NCI-H1092 (cell line): ENCODE measurements at regions not wholly inside any gene's neighbourhood (a gene's known extent, or its start where the extent isn't known, plus 50 kb on each side); places are given as distances from the start of the nearest gene placed in this dataset.
"Not testable (repeated sequence)": the region's sequence is repeated elsewhere in the genome, so short reads cannot be mapped to it uniquely, and the experiment has no call there.

Experiments
- DNase-seq: peaks from one replicate; lab custom pipeline; 2025; lab: John Stamatoyannopoulos, UW

DNA sequence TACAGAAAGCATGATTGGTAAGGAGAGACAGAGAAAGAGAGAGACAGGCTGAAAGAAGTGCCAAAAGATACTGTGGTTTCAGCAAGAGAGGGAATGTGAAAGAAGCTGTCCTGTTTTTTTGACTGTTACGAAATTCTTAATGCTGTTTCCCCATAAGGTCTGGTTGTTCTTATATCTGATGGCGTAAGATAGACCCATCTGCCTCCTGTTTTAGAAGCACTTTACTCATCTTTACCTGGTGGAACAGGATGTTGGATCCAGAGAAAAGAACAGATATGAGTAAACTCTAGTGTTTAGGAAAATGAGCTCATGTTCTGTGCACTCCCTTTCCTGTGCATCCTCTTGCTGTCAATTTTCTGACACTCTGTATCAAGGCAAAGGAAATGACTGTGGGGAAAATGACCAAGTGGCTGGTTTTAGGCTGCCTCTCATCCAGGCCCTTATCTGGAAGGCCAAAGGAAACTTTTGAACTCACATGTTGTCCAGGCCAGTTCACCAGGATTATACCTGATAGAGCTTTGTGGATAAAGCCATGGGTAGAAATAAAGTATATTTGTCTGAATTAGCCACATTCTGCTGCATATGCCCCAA is 311.7 kb upstream of the HTR2C start:
- no peak for DNase-seq

DNA sequence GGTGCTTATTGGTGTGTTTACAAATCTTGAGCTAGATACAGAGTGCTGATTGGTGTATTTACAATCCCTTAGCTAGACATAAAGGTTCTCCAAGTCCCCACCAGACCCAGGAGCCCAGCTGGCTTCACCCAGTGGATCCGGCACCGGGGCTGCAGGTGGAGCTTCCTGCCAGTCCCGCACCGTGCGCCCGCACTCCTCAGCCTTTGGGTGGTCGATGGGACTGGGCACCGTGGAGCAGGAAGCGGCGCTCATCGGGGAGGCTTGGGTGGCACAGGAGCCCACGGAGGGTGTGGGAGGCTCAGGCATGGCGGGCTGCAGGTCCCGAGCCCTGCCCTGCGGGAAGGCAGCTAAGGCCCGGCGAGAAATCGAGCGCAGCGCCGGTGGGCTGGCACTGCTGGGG is 313.5 kb upstream of the HTR2C start:
- not testable (repeated sequence) for DNase-seq

DNA sequence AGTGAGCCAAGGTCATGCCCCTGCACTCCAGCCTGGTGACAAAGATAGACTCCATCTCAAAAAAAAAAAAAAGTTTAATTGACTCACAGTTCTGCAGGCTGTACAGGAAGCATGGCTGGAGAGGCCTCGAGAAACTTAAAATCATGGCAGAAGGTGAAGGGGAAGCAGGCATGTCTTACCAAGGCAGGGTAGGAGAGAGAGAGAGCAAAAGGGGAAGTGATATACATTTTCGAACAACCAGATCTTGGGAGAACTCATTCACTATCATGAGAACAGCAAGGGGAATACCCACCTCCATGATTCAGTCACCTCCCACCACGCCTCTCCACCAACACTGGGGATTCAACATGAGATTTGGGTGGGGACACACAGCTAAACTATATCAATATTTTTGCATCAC is 315.2 kb upstream of the HTR2C start:
- no peak for DNase-seq

DNA sequence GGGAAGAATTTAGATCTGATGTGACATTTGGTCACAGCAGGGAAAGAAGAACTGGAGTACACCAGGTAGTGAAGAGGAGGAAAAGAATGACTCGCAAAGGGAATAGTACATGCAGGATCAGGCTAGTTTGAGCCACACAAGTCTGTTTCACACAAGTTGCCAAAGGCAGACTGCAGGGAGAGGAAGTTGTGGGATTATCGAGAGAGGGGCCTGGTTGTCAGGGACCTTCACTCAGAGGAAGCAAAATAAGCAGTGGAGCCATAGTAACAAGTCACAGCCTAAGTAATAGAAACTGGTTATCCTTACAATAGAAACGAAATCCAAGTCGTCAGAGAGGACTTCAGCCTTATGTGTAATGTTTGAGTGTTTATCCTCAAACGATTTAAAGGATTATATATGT is 316.7 kb upstream of the HTR2C start:
- DNase-seq: no peak

DNA sequence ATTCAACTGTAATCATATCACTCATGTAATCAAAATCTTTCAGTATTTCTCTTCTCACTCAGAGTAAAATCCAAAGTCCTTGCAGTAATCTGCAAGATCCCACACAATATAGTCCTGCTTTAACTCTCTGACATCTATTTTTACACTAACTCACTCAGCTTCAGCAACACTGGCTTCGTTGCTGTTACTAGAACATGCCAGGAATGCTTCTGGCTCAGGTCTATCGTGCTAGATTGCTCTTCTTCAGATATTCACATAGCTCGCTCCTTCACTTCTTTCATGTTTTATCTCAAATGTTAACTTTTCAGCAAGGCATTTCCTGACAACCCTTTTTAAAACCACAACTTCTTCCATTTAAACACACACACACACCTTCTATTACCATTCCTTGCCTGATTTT is 331.7 kb upstream of the HTR2C start:
- no peak for DNase-seq

DNA sequence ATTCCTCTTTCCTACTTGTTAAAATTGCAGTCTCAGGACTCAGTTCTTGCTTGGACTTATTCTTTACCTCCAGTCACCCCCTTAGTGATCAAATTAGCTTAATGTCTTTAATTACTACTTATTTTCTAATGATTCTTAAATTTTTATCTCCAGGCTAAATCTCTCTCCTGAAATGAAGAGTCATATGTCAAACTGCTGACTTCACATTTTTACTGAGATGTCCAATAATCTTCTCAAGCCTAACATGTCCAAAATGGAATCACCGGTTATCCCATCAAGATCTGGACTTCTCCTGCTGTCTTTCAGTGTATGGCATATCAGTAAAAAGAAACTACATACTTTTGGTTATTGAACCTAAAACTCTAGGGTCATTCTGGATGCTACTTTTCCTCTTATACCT is 332.3 kb upstream of the HTR2C start:
- no peak for DNase-seq

DNA sequence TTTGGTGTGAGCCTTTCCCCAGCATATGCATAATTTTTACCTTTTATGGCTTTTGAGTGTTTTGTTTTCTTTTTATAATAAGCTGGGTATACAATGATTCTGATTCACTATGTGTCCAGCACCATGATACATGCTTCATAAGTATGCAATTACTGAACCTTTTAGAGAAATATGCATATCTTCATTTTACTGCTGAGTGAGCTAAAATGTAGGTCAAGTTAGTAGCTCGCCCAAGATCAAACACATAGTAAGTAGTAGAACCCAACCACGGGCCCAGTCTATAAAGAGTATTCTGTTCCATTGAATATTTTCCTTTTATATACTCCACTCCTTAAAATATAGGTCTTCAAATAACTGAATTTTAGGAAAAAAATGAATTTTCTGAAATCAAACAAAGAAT is 362.4 kb upstream of the HTR2C start:
- DNase-seq: no peak

DNA sequence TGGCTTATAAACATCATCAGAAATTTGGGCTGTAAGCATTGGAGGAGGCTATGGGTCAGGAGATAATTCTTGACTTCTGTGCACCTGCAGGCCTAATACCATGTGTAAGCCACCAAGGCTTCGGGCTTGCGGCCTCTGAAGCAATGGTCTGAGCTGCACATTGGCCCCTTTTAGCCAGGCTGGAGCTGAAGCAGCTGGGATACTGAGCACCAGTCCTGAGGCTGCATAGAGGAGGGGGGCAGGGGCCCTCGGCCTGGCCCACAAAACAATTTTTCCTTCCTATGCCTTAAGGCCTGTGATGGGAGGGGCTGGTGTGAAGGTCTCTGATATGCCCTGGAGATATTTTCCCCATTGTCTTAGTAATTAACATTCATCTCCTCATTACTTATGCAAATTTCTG is 373.0 kb upstream of the HTR2C start:
- no peak for DNase-seq

DNA sequence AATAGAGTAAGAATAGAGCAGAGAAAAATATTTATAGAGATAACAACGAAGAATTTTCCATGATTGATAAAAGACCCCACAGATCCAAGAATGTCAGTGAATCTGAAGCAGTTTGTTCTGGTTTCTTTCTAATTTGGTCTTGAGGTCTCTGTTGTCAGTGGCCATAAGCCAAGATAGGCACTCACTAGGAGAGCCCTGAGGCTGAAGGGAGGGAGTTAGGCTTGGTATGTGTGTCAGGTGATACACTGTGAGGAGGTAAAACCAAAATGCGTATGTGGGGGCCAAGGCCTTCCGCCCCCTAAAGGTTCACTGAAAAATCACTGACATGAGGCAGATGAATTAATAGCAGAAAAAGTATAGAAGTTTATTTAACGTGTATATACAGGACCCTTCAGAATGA is 382.3 kb upstream of the HTR2C start:
- no peak for DNase-seq

DNA sequence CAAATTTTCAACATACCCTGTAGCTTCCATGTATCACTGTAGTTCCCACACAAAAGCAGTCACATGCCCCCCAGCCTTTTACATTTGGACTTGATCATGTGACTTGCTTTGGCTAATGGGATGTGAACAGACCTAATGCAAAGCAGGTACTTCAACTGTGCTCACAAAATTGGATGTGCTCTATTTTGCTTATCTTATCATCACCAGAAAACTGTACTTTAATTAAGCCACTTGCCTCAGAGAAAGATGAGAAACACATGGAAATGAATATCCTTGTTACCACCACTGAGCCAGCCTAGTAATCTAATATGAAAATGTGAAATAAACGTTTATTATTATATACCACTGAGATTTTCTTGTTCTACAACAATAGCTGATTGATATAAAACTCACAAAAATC is 402.7 kb upstream of the HTR2C start:
- DNase-seq: no peak

DNA sequence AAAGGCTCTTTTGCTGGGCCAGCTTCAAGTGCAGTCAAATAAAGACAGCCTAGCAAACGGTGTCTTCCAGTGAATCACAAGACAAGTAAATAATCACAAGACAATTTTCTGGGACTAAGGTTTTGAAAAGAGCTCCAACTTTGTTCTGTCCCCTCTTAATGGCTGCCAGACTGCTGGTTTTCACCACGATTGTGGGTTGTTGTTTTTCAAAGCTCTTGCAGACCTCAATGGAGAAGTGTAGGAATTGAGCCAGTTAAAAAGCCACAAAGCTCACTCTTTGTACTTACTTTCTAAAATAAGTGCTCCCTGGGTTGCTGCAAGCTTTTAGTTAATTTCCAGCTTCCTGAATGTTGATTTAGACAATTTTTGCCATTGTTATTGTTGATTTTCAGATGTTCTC is 405.8 kb upstream of the HTR2C start:
- no peak for DNase-seq

DNA sequence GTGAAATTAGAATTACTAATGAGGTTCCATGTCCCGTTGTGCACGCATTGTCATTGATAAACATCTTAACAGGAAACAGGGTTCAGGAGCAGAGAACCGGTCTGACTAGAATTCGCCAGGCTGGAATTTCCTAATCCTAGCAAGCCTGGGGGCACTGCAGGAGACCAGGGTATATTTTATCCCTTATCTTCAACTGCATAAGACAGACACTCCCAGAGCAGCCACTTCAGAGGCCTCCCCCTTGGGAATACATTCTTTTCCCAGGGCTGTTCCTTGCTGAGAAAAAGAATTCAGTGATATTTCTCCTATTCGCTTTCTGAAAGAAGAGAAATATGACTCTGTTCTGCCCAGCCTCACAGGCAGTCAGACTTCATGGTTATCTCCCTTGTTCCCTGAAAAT is 416.6 kb upstream of the HTR2C start:
- not testable (repeated sequence) for DNase-seq

DNA sequence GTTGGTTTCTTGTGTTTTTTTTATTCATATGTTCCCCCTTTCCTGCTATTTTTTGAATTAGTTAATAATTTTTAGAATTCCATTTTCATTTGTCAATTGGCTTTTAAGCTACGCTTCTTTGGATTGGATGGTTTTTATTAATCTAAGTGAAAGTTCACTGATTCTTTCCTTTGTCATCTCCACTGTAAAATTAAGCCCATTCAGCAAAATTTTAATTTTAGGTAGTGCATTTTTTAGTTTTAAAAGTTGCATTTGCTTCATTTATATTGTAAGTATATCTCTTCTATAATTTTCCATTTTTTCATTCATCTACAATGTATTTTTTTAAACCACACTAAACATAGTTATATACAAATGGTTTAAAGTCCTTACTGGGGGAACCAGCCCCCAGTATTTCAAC is 417.3 kb upstream of the HTR2C start:
- no peak for DNase-seq

DNA sequence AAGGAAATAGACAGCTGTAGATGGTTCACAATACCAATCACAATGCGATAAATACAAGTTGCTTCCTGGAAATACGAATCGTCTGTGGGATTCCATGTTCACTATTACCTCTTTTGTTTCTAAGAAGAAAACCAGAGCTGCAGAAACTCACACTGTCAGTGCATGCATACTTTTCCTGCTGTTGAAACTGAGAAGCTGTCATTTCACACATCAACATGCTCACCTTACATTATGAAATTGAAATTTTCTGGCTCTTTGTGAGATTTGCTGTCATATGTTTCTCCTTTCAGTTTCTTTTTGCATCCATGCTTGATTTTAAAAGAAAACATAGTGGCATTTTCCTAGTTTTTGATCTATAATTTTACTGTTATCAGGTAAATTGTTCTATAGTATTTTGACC is 418.3 kb upstream of the HTR2C start:
- DNase-seq: no peak

DNA sequence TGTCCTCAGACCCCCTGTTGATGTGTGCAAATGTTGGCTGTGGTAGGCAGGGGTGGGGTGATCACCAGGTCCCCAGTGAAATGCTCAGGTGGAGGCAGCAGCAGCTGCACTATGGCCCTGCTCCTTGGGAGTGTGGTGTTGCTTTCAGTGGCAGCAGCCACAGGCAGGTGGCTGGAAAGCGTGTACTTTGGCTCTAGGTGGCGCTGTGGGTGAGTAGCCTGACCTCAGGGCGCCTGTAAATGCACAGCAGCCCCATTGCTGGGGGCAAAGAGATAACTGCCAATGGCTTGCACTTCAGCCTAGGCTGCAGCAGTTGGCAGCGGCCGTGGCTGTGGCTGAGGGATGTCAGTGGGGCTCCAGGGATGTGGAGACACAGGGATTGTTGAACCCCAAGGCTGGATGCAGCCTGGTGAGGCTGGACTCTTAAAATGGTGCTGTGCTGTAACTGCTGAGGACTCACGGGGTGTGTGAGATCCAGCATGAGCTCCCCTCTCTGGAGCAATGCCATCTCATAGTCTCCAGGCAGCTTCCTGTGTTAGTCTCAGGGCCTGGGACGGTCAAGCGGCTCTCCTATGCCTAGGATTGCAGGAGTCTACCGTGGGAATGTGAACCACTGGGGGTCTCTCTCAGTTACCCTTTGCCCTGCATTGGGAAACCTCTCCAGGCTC is 421.7 kb upstream of the HTR2C start:
- DNase-seq: no peak

DNA sequence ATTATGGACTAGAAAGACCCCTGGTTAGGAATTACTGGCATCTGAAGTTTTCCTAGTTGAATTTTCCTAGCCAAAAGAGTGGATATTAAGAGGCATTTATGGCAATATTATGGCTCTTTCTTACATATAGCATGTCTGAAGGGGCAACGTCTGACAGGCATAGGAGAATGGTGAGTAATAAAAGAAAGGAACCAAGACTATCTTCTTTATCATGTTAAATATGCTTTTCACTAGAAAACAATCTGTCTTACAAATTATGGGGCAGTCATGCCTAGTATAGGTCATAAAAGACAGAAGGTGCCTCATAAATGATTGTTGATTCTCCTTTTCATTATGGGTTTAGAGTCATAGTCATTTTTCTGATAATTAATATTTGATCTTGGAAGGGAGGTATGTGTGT is 431.1 kb upstream of the HTR2C start:
- no peak for DNase-seq

DNA sequence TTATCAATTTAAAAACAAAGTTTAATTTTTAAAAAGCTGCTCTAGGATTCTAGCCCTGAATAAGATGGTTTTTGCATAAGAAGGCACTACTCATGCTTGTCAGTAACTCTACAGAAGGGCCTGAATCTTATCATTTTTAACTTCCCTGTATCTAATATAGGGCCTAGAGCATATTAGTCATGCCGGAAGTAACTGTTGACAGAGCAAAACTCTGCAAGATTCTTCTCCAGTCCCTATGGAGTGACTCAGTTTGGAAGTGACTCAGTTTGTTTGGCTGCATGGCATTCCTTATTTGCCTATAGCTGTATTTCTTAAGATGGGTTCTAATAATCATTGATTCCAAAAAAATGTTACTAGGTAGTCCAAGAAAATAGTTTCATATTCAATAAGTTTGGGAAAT is 431.8 kb upstream of the HTR2C start:
- no peak for DNase-seq

DNA sequence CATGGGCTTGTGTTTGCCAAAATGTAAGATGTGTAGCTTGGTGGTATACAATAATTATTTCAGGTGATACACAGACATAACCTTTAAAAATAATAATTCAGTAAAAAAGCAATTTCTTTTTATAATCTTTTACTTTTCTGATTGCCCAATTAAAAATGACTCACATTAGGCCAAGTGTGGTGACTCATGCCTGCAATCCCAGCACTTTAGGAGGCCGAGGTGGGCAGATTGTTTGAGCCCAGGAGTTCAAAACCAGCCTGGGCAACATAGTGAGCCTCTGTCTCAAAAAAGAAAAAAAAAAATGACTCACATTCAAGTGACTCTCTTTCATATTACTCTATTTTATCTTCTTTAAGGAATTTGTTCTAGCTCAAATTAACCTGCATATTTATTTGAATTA is 449.4 kb upstream of the HTR2C start:
- DNase-seq: no peak

DNA sequence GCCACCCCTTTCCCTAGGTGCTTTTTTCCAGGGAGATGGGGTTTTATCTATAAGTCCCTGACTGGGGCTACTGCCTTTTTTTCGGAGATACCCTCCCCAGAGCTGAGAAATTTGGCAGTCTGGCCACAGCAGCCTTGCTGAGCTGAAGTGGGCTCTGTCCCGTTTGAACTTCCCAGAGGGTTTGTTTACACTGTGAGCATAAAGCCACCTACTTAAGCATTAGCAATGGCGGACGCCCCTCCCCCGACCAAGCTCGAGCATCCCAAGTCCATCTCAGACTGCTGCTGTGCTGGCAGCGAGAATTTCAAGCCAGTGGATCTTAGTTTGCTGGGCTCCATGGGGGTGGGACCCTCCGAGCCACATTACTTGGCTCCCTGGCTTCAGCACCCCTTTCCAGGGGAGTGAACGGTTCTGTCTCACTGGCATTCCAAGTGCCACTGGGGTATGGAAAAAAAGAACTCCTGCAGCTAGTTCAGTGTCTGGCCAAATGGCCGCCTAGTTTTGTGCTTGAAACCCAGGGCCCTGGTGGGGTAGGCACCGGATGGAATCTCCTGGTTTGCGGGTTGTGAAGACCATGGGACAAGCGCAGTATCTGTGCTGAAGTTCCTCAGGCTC is 456.4 kb upstream of the HTR2C start:
- DNase-seq: no peak

DNA sequence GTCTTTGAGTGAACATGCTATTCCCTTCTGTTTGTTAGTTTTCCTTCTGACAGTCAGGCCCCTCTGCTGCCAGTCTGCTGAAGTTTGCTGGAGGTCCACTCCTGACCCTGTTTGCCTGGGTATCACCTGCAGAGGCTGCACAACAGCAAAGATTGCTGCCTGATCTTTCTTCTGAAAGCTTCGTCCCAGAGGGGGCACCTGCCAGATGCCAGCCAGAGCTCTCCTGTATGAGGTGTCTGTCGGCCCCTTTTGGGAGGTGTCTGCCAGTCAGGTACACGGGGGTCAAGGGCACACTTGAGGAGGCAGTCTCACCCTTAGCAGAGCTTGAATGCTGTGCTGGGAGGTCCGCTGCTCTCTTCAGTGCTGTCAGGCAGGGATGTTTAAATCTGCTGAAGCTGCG is 456.9 kb upstream of the HTR2C start:
- DNase-seq: no peak

DNA sequence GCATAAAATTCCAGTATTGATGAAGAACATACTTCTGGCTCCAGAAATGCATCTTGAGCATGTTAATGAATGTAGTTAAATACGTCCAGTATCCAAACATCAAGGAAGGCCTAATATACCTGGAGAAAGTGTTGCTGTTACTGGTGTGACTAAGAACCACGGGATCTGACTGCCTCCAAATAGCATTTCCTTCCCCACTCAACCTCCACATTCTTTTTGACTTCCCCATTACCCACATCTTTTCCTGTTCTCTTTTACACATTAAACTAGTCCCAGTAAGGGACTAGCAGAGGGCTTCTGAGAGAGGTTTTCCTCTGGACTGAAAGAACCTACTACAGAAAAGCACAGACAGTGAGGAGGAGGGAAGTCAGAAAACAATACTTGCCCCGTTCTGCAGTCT is 482.8 kb upstream of the HTR2C start:
- no peak for DNase-seq

DNA sequence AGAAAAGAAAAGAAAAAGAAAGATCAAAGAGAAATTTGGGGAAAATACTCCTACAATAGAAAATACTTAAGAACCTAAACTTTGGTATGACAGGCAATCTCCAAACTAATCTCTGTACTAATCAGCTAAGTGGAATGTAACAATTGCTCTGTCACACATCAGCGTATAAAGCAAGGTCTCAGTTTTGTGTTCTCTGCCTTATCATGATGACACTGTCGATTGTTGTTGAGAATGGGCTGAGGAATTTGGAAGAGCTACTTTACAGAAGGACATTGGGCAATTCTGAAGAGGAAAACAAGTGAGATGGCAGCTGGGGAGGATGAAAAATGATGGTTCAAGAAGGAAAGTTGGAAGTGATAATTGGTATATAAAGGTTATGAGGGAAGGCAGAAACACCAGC is 486.0 kb upstream of the HTR2C start:
- no peak for DNase-seq

DNA sequence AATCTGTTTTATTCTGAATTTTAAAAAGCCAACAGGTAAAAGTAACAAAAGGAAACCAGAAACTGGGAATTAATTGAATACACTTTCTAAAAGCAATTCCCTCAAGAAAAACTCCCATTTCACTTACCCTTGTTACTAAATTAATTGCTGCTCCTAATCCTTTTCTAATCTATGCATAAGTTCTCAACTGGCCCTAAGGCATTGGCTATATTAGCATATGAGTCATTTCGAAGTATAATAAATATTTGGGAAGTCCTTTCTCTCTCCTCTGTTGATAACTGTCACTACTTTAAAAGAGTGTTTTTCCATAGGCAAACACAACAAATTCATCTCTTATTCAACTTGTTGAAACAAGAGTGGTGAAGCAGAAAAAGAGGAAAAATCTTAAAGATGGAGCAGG is 486.5 kb upstream of the HTR2C start:
- DNase-seq: no peak

DNA sequence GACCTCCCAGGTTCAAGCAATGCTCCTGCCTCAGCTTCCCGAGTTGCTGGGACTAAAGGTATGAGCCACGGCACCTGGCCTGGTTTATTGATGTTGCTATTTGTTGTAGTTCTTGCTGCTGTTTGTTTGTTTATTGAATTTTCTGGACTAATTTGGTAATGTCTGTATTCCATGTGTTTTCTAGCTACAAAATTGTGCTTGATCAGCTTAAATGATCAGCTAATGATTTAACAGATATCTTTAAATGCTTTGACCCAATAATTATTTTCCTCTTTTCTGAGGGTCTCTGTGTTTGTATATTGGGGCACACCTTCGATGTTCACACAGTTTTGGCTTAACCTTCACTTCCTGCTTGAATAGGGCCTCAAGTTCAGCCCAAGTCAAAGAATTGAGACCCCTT is 488.1 kb upstream of the HTR2C start:
- DNase-seq: no peak
